Gastrocnemius medialis (tissue), 4 donors: ENCODE measurements at regions not wholly inside any gene's neighbourhood (a gene's known extent, or its start where the extent isn't known, plus 50 kb on each side); places are given as distances from the start of the nearest gene placed in this dataset.

Experiments
- CTCF ChIP-seq, 5 experiments: fragments of 450-650 bp in 3 of 5; fragments of 200-600 bp in 2 of 5; sonication (generic) in 2 of 5; IDR thresholded peaks in 4 of 5; conservative IDR thresholded peaks in 1 of 5; 1 replicate in 4 of 5; 2 replicates in 1 of 5; pipeline ENCODE4 v1.5.1; 2016 to 2019; ENCODE audit warnings: antibody characterized with exemption in 5 of 5, mild to moderate bottlenecking in 3 of 5, moderate library complexity in 3 of 5
- POLR2A ChIP-seq, 2 donors: fragments of 450-650 bp; IDR thresholded peaks; one replicate each; pipeline ENCODE4 v1.6.1; 2017; ENCODE audit warnings: antibody characterized with exemption in 2 of 2, mild to moderate bottlenecking in 2 of 2, moderate library complexity in 2 of 2

DNA sequence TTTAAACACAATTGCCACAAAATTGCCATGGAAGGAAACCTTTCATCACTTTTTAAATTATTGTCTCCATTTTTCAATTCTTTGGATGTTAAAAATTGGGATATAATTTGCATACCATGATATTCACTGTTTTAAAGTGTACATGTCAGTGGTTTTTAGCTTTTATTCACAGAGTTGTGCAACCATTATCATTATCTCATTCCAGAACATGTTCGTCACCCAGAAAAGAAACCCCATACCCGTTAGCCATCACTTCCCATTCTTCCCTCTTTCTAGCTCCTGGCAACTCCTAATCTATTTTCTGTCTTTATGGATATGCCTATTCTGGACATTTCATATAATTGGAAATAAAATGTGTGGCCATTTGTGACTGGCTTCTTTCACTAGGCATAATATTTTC, 260.3 kb upstream of the FERD3L start:
- TF ChIP-seq CTCF (IDR thresholded peaks at IDR 0.05 in 4 of 5, conservative IDR thresholded peaks at IDR 0.05 in 1 of 5) (no peak), POLR2A (IDR thresholded peaks at IDR 0.05) (no peak)
